ENCODE measurements at regions not wholly inside any gene's neighbourhood (a gene's known extent, or its start where the extent isn't known, plus 50 kb on each side); places are given as distances from the start of the nearest gene placed in this dataset.

- TF ChIP-seq CTCF (IDR thresholded peaks at IDR 0.05) = no peak
- no peak for TF ChIP-seq POLR2A (IDR thresholded peaks at IDR 0.05)
- no peak for TF ChIP-seq EP300 (IDR thresholded peaks at IDR 0.05; ENCODE audit: low read depth)
- no peak for TF ChIP-seq POLR2AphosphoS5 (IDR thresholded peaks at IDR 0.05)
Observed at GRCh38 chr3:69651765-69652164, 87.5 kb upstream of the MITF start.

All from transverse colon (tissue), 4 donors.